ENCODE measurements at regions not wholly inside any gene's neighbourhood (a gene's known extent, or its start where the extent isn't known, plus 50 kb on each side); places are given as distances from the start of the nearest gene placed in this dataset.

- ChIA-PET RAD21 (ENCODE audit: low non-redundant PET in 1 of 2, low total read pairs in 2 of 2, uncharacterized antibody in 2 of 2, unreplicated experiment in 2 of 2) (no interaction called here), CTCF (no interaction called here), POLR2A (no interaction called here)
- ATAC-seq (no peak), DNase-seq (ENCODE audit: low read depth, low spot score) (no peak)
- H3K4me1 ChIP-seq (ENCODE audit: control insufficient read depth in 1 of 2, insufficient read depth in 2 of 2, low read length in 2 of 2), result no peaks in the 10 kb centered on the region
- H4K20me1 ChIP-seq (ENCODE audit: insufficient read depth), result no peaks in the 10 kb centered on the region
- no peaks in the 10 kb centered on the region for H3K9me3 ChIP-seq (ENCODE audit: control insufficient read depth in 1 of 2, insufficient read depth in 1 of 2, low read depth in 1 of 2, low read length in 2 of 2)
- H3K4me2 ChIP-seq (ENCODE audit: low read length), result no peak overlapping the region
- no peak overlapping the region for H2AFZ ChIP-seq (ENCODE audit: low read depth, low read length, poor library complexity, severe bottlenecking)
- no peak overlapping the region for H3K9ac ChIP-seq (ENCODE audit: low read length)
- H3K27me3 ChIP-seq (ENCODE audit: insufficient read depth, low read length), result no peaks in the 10 kb centered on the region
- no peaks in the 10 kb centered on the region for H3K9me2 ChIP-seq (ENCODE audit: insufficient read depth)
- no peaks in the 10 kb centered on the region for H3K79me2 ChIP-seq (ENCODE audit: insufficient read depth, low read length)
- no TSS peak for BruUV-seq (replicated peaks)
- intact Hi-C loops (cut with micrococcal nuclease), result no loop called here
- H3K36me3 ChIP-seq (ENCODE audit: control insufficient read depth in 1 of 2, insufficient read depth in 2 of 2, low read length in 2 of 2), result no peaks in the 10 kb centered on the region
- TF ChIP-seq YY1 (IDR thresholded peaks at IDR 0.05; ENCODE audit: extremely low read depth, insufficient replicate concordance, low read depth, low read length) (no peak), SRF (IDR thresholded peaks at IDR 0.05; ENCODE audit: low read depth) (no peak), POLR2AphosphoS5 (IDR thresholded peaks at IDR 0.05; ENCODE audit: low read depth, low read length) (no peak), CEBPB (IDR thresholded peaks at IDR 0.05; ENCODE audit: low read depth) (no peak), POLR2A (IDR thresholded peaks at IDR 0.05; ENCODE audit: borderline replicate concordance, extremely low read depth, insufficient read depth, insufficient read length) (no peak), EZH2 (IDR thresholded peaks at IDR 0.05) (no peak), SIN3A (IDR thresholded peaks at IDR 0.05; ENCODE audit: low read depth) (no peak), CTCF (IDR thresholded peaks at IDR 0.05 in 2 of 3, conservative IDR thresholded peaks at IDR 0.05 in 1 of 3; ENCODE audit: borderline replicate concordance in 1 of 3, insufficient read depth in 1 of 3, low read depth in 2 of 3, low read length in 2 of 3) (no peak), JUND (IDR thresholded peaks at IDR 0.05) (no peak), ELF1 (IDR thresholded peaks at IDR 0.05; ENCODE audit: borderline replicate concordance, low read depth) (no peak), REST (IDR thresholded peaks at IDR 0.05; ENCODE audit: low read depth) (no peak), FOSL1 (IDR thresholded peaks at IDR 0.05; ENCODE audit: low read depth) (no peak), ZNF274 (IDR thresholded peaks at IDR 0.05; ENCODE audit: low read depth, low read length) (no peak), TCF7L2 (IDR thresholded peaks at IDR 0.05; ENCODE audit: borderline replicate concordance, extremely low read depth, insufficient read depth, insufficient read length) (no peak), EZH2phosphoT487 (IDR thresholded peaks at IDR 0.05; ENCODE audit: borderline replicate concordance) (no peak), MAX (IDR thresholded peaks at IDR 0.05) (no peak), ZBTB33 (IDR thresholded peaks at IDR 0.05; ENCODE audit: extremely low read depth, insufficient replicate concordance, low read length) (no peak)
- H3K27ac ChIP-seq (ENCODE audit: low read depth, low read length), result no peak overlapping the region
- no peak overlapping the region for H3K4me3 ChIP-seq (replicated peaks in 1 of 2; ENCODE audit: low read depth in 1 of 2, low read length in 2 of 2)
Measured at GRCh38 chrX:39022106-39022505, 220.8 kb downstream of the MID1IP1 start.

All from HCT116 (cell line).